MM.1S (cell line): ENCODE measurements at regions not wholly inside any gene's neighbourhood (a gene's known extent, or its start where the extent isn't known, plus 50 kb on each side); places are given as distances from the start of the nearest gene placed in this dataset.

ENCODE experiments used
- DNase-seq: peaks from one replicate; pipeline ENCODE4 v3.0.0-alpha.2; 2015
- H2AFZ ChIP-seq: fragments of 300-600 bp; sonication (generic); 2 replicates; pipeline ENCODE4 v1.6.0; 2016; ENCODE audit warnings: antibody characterized with exemption, low read length
- H3F3A ChIP-seq: fragments of 300-600 bp; sonication (generic); 2 replicates; pipeline ENCODE4 v1.6.1; 2016; ENCODE audit warnings: mild to moderate bottlenecking, antibody characterized with exemption, low read length, moderate library complexity, mixed read lengths; ENCODE audit not compliant: insufficient read depth
- H3K27ac ChIP-seq: fragments of 300-600 bp; sonication (generic); 2 replicates; pipeline ENCODE4 v1.5.1; 2016; ENCODE audit warnings: mild to moderate bottlenecking, low read length
- H3K27me3 ChIP-seq: fragments of 300-600 bp; sonication (generic); replicated peaks from 2 replicates; pipeline ENCODE4 v1.6.0; 2016; ENCODE audit warnings: low read length; ENCODE audit not compliant: insufficient read depth
- H3K36me3 ChIP-seq: fragments of 300-600 bp; sonication (generic); replicated peaks from 2 replicates; pipeline ENCODE4 v1.6.1; 2016; ENCODE audit warnings: mild to moderate bottlenecking, low read length, mixed read lengths; ENCODE audit not compliant: insufficient read depth
- H3K4me1 ChIP-seq: fragments of 300-600 bp; sonication (generic); 2 replicates; pipeline ENCODE4 v1.6.1; 2016; ENCODE audit warnings: low read length, mixed read lengths
- H3K4me2 ChIP-seq: fragments of 300-600 bp; sonication (generic); 2 replicates; pipeline ENCODE4 v1.6.0; 2016; ENCODE audit warnings: low read depth, low read length
- H3K4me3 ChIP-seq: fragments of 300-600 bp; sonication (generic); 2 replicates; pipeline ENCODE4 v1.5.1; 2016; ENCODE audit warnings: low read length, mixed read lengths
- H3K79me2 ChIP-seq: fragments of 300-600 bp; sonication (generic); 2 replicates; pipeline ENCODE4 v1.6.1; 2016; ENCODE audit warnings: mixed run types, low read length, mixed read lengths
- H3K9ac ChIP-seq: fragments of 300-600 bp; sonication (generic); 2 replicates; pipeline ENCODE4 v1.6.1; 2016; ENCODE audit warnings: low read length, mixed read lengths
- H3K9me2 ChIP-seq: fragments of 300-600 bp; sonication (generic); replicated peaks from 2 replicates; pipeline ENCODE4 v1.6.1; 2016; ENCODE audit warnings: mild to moderate bottlenecking, low read length, mixed read lengths; ENCODE audit not compliant: insufficient read depth
- H3K9me3 ChIP-seq: fragments of 300-600 bp; sonication (generic); replicated peaks from 2 replicates; pipeline ENCODE4 v1.6.1; 2016; ENCODE audit warnings: mild to moderate bottlenecking, low read length, mixed read lengths; ENCODE audit not compliant: insufficient read depth
- H4K20me1 ChIP-seq: fragments of 300-600 bp; sonication (generic); 2 replicates; pipeline ENCODE4 v1.6.1; 2016; ENCODE audit warnings: mild to moderate bottlenecking, low read length, moderate library complexity, mixed read lengths; ENCODE audit not compliant: insufficient read depth
- EZH2 ChIP-seq: fragments of 300-600 bp; sonication (generic); optimal IDR thresholded peaks from 2 replicates; pipeline ENCODE3; 2017; ENCODE audit warnings: low read depth, mild to moderate bottlenecking, antibody characterized with exemption, low read length, mixed read lengths
- EZH2phosphoT487 ChIP-seq: fragments of 300-600 bp; sonication (generic); IDR thresholded peaks from 2 replicates; pipeline ENCODE4 v1.6.1; 2018; ENCODE audit warnings: antibody characterized with exemption, low read length
- TF ChIP-seq, protein P1 (sequence below): fragments of 300-600 bp; sonication (generic); IDR thresholded peaks from 2 replicates; pipeline ENCODE4 v1.5.1; 2016; ENCODE audit warnings: antibody characterized with exemption, low read length, mixed read lengths

DNA sequence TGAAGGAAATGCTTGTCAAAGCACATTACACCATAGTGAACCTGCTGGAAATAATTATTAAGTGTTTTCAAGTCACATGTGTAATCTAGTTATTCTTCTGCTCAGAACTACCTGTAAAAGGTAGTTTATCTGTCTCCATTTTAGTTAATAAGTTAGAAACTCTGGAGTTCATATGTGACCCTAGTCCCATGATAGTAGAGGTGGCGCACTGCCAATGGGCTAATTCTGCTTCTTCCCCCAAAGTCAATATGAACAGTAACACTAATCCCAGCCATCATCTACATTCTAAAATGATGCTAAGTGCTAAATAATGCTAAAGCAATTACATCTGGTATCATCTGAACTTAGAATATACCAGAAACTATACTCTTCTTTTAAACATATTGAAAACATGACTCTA is 361.0 kb upstream of the NECTIN3 start:
- peaks cover 51% of the 10 kb centered on the region for H3K4me1 ChIP-seq
- DNase-seq = no peak
- H3K79me2 ChIP-seq = no peaks in the 10 kb centered on the region
- no peaks in the 10 kb centered on the region for H3K9me2 ChIP-seq
- peak overlapping the region; percentile 32; the same call in 1 of the 2 replicates for H3K27ac ChIP-seq
- TF ChIP-seq, protein P1, sequence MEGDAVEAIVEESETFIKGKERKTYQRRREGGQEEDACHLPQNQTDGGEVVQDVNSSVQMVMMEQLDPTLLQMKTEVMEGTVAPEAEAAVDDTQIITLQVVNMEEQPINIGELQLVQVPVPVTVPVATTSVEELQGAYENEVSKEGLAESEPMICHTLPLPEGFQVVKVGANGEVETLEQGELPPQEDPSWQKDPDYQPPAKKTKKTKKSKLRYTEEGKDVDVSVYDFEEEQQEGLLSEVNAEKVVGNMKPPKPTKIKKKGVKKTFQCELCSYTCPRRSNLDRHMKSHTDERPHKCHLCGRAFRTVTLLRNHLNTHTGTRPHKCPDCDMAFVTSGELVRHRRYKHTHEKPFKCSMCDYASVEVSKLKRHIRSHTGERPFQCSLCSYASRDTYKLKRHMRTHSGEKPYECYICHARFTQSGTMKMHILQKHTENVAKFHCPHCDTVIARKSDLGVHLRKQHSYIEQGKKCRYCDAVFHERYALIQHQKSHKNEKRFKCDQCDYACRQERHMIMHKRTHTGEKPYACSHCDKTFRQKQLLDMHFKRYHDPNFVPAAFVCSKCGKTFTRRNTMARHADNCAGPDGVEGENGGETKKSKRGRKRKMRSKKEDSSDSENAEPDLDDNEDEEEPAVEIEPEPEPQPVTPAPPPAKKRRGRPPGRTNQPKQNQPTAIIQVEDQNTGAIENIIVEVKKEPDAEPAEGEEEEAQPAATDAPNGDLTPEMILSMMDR = no peak
- TF ChIP-seq EZH2 = no peak
- no peak for TF ChIP-seq EZH2phosphoT487
- no peak overlapping the region for H3K4me3 ChIP-seq
- no peak overlapping the region for H3K4me2 ChIP-seq
- H3F3A ChIP-seq = peaks cover 12% of the 10 kb centered on the region
- H3K9me3 ChIP-seq = no peaks in the 10 kb centered on the region
- no peaks in the 10 kb centered on the region for H3K27me3 ChIP-seq
- H3K36me3 ChIP-seq = no peaks in the 10 kb centered on the region
- no peak overlapping the region for H3K9ac ChIP-seq
- H4K20me1 ChIP-seq = no peaks in the 10 kb centered on the region
- no peak overlapping the region for H2AFZ ChIP-seq

- TF ChIP-seq, protein P1 = no peak
- no peak for TF ChIP-seq EZH2
- TF ChIP-seq EZH2phosphoT487 = no peak
- H3K79me2 ChIP-seq = no peaks in the 10 kb centered on the region
- no peaks in the 10 kb centered on the region for H3K9me3 ChIP-seq
- no peak for DNase-seq
- H3K27me3 ChIP-seq = no peaks in the 10 kb centered on the region
- no peaks in the 10 kb centered on the region for H3K9me2 ChIP-seq
- H3K36me3 ChIP-seq = no peaks in the 10 kb centered on the region
- H3K4me1 ChIP-seq = peaks cover 51% of the 10 kb centered on the region
- H3K27ac ChIP-seq = peak overlapping the region; percentile 66; the same call in 1 of the 2 replicates
- H3F3A ChIP-seq = peaks cover 12% of the 10 kb centered on the region
- H2AFZ ChIP-seq = peak overlapping the region; percentile 43; the same call in 1 of the 2 replicates
- H4K20me1 ChIP-seq = no peaks in the 10 kb centered on the region
- H3K4me2 ChIP-seq = no peak overlapping the region
- no peak overlapping the region for H3K9ac ChIP-seq
- H3K4me3 ChIP-seq = no peak overlapping the region
Measured at GRCh38 chr3:110711130-110711832, 360.3 kb upstream of the NECTIN3 start.

DNA sequence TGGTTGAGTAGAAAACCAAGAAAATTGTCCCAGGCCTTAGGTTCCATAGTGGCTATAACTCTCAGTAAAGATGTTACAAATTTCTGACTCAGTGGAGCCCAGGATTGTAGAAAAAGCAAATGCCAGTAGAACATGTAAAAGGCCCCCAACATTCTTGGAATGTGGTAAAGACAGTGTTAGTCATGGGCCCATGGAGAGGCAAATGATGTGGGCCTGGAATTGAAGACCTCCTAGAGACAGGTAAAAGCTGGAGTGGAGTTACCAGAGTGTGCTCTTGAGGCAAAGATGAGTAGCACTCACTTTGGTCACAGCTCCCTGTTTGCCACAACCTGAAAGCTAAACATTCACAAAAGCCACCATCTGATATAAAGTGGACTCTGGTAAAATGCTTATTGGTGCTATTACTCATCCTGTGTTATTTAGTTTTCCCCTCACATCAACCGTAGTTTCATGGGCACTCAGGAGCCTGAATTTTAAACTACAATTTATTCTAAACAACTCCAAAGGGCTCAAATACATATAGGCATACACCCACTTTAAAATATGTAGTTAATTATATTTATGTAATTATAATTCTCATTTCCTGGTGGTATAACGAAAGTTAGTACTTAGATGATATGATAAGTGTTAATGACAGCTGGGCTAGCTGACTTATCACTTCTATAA is 359.6 kb upstream of the NECTIN3 start:
- Histone ChIP-seq H3K9ac (no peak overlapping the region), H3K9me2 (no peaks in the 10 kb centered on the region), H2AFZ (peak overlapping the region; percentile 43; the same call in 1 of the 2 replicates), H3K4me1 (peaks cover 51% of the 10 kb centered on the region), H3K4me3 (no peak overlapping the region), H3K36me3 (no peaks in the 10 kb centered on the region), H3K27ac (peak overlapping the region; percentile 66), H4K20me1 (no peaks in the 10 kb centered on the region), H3K79me2 (no peaks in the 10 kb centered on the region), H3F3A (peaks cover 12% of the 10 kb centered on the region), H3K27me3 (no peaks in the 10 kb centered on the region), H3K9me3 (no peaks in the 10 kb centered on the region), H3K4me2 (peak overlapping the region; percentile 15; the same call in 1 of the 2 replicates)
- peak; percentile 46 for DNase-seq
- TF ChIP-seq, protein P1 = no peak
- TF ChIP-seq EZH2phosphoT487 = no peak
- TF ChIP-seq EZH2 = no peak
